ENCODE measurements at regions not wholly inside any gene's neighbourhood (a gene's known extent, or its start where the extent isn't known, plus 50 kb on each side); places are given as distances from the start of the nearest gene placed in this dataset.

- no peaks in the 10 kb centered on the region for H3K79me2 ChIP-seq (ENCODE audit: insufficient read depth, low read depth)
- no peaks in the 10 kb centered on the region for H3K4me1 ChIP-seq (ENCODE audit: low read depth, poor library complexity, severe bottlenecking)
- TF ChIP-seq CTCF (conservative IDR thresholded peaks at IDR 0.05; ENCODE audit: low read depth, low read length): no peak
- no peaks in the 10 kb centered on the region for H4K20me1 ChIP-seq (ENCODE audit: insufficient read depth)
- no peak overlapping the region for H2AFZ ChIP-seq (ENCODE audit: low read depth)
- no peaks in the 10 kb centered on the region for H3K36me3 ChIP-seq (ENCODE audit: insufficient read depth)
- H3K27me3 ChIP-seq (ENCODE audit: insufficient read depth, low read depth): no peaks in the 10 kb centered on the region
- H3K9ac ChIP-seq: no peak overlapping the region
- no peak overlapping the region for H3K4me3 ChIP-seq (IDR thresholded peaks at IDR 0.05; ENCODE audit: insufficient read depth, low read depth, low read length)
- no peak overlapping the region for H3K27ac ChIP-seq
- H3K4me2 ChIP-seq: no peak overlapping the region
Measured at GRCh38 chr13:72444999-72445398, 282.4 kb downstream of the MZT1 start.

GRCh38 chr13:72437458-72437857, 290.0 kb downstream of the MZT1 start:
- Histone ChIP-seq H3K4me1 (ENCODE audit: low read depth, poor library complexity, severe bottlenecking) (no peaks in the 10 kb centered on the region), H3K4me3 (IDR thresholded peaks at IDR 0.05; ENCODE audit: insufficient read depth, low read depth, low read length) (no peak overlapping the region), H4K20me1 (ENCODE audit: insufficient read depth) (no peaks in the 10 kb centered on the region), H3K36me3 (ENCODE audit: insufficient read depth) (no peaks in the 10 kb centered on the region), H3K27ac (no peak overlapping the region), H3K79me2 (ENCODE audit: insufficient read depth, low read depth) (no peaks in the 10 kb centered on the region), H3K27me3 (ENCODE audit: insufficient read depth, low read depth) (no peaks in the 10 kb centered on the region), H2AFZ (ENCODE audit: low read depth) (no peak overlapping the region), H3K9ac (no peak overlapping the region), H3K4me2 (no peak overlapping the region)
- no peak for TF ChIP-seq CTCF (conservative IDR thresholded peaks at IDR 0.05; ENCODE audit: low read depth, low read length)

GRCh38 chr13:72435251-72435650, 292.2 kb downstream of the MZT1 start:
- Histone ChIP-seq H4K20me1 (ENCODE audit: insufficient read depth) (no peaks in the 10 kb centered on the region), H3K27me3 (ENCODE audit: insufficient read depth, low read depth) (no peaks in the 10 kb centered on the region)

DNA sequence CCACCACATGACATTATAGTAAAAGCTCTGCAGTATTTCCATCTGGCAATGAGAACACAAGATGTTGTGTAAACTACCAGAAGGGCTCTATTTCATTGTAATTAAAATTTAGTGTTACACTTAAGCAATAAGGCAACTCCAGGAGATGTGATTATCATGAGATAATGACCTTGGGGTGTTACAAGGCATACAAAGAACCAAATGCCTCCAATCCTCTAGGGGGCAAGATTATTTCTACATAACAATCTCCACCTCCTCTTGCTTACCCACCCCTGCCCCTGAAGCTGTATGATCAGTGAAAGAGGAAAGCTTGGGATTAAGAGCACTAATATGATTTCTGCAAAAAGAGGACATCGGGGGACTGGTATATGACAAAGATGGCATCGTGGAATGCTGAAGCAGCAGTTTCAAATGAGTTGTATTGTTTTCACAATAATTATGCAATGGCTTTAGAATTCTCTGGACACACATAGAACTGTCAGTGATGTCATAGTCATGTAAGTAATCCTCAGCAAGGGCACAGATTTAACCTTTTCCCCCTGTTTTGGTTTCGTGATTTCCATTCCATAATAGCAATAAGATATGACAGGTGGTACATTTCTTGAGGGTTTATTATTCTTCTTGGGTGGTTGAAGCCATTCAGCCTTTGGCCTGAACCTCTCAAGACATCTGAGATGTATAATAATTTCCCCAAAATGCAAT, 295.3 kb downstream of the MZT1 start:
- Histone ChIP-seq H3K9ac (no peak overlapping the region), H3K79me2 (ENCODE audit: insufficient read depth, low read depth) (no peaks in the 10 kb centered on the region), H3K36me3 (ENCODE audit: insufficient read depth) (no peaks in the 10 kb centered on the region), H3K4me2 (no peak overlapping the region), H3K27me3 (ENCODE audit: insufficient read depth, low read depth) (no peaks in the 10 kb centered on the region), H4K20me1 (ENCODE audit: insufficient read depth) (no peaks in the 10 kb centered on the region), H3K27ac (no peak overlapping the region), H3K4me1 (ENCODE audit: low read depth, poor library complexity, severe bottlenecking) (no peaks in the 10 kb centered on the region), H3K4me3 (IDR thresholded peaks at IDR 0.05; ENCODE audit: insufficient read depth, low read depth, low read length) (no peak overlapping the region), H2AFZ (ENCODE audit: low read depth) (no peak overlapping the region)
- no peak for TF ChIP-seq CTCF (conservative IDR thresholded peaks at IDR 0.05; ENCODE audit: low read depth, low read length)

More at GRCh38 chr13:72435251-72435650, 292.2 kb downstream of the MZT1 start:
- Histone ChIP-seq H2AFZ (ENCODE audit: low read depth) (no peak overlapping the region), H3K27ac (no peak overlapping the region), H3K4me1 (ENCODE audit: low read depth, poor library complexity, severe bottlenecking) (no peaks in the 10 kb centered on the region), H3K79me2 (ENCODE audit: insufficient read depth, low read depth) (no peaks in the 10 kb centered on the region), H3K36me3 (ENCODE audit: insufficient read depth) (no peaks in the 10 kb centered on the region), H3K4me3 (IDR thresholded peaks at IDR 0.05; ENCODE audit: insufficient read depth, low read depth, low read length) (no peak overlapping the region), H3K4me2 (no peak overlapping the region), H3K9ac (no peak overlapping the region)
- TF ChIP-seq CTCF (conservative IDR thresholded peaks at IDR 0.05; ENCODE audit: low read depth, low read length): no peak
